Esophagus squamous epithelium (tissue), 5 donors: ENCODE measurements at regions not wholly inside any gene's neighbourhood (a gene's known extent, or its start where the extent isn't known, plus 50 kb on each side); places are given as distances from the start of the nearest gene placed in this dataset.

ENCODE experiments used
- DNase-seq: peaks from one replicate; lab custom pipeline; 2025; lab: John Stamatoyannopoulos, UW
- H3K27ac ChIP-seq, 4 donors: fragments of 200-600 bp; sonication (generic); one replicate each; pipeline ENCODE4 v1.5.1; 2016 to 2019; ENCODE audit warnings: mild to moderate bottlenecking in 1 of 4
- H3K27me3 ChIP-seq, 4 donors: fragments of 200-600 bp; sonication (generic); 1 replicate in 3 of 4; 2 replicates in 1 of 4; pipeline versions ENCODE4 v1.5.1 to v1.6.0; 2017 to 2021; ENCODE audit warnings: antibody characterized with exemption in 1 of 4
- H3K36me3 ChIP-seq, 3 donors: fragments of 200-600 bp; sonication (generic); one replicate each; pipeline ENCODE4 v1.5.1; 2016 to 2019
- H3K4me1 ChIP-seq, 3 donors: fragments of 200-600 bp; sonication (generic); one replicate each; pipeline ENCODE4 v1.5.1; 2017 to 2019
- H3K4me3 ChIP-seq, 4 donors: fragments of 200-600 bp; sonication (generic); 1 replicate in 3 of 4; 2 replicates in 1 of 4; pipeline ENCODE4 v1.5.1; 2016 to 2019; ENCODE audit warnings: mild to moderate bottlenecking in 2 of 4, moderate library complexity in 1 of 4
- H3K9me3 ChIP-seq, 3 donors: fragments of 200-600 bp; sonication (generic); one replicate each; pipeline ENCODE4 v1.5.1; 2016 to 2019
- CTCF ChIP-seq, 6 experiments: fragments of 450-650 bp in 4 of 6; fragments of 200-600 bp in 2 of 6; sonication (generic) in 2 of 6; IDR thresholded peaks; one replicate each; pipeline ENCODE4 v1.5.1; 2016 to 2019; ENCODE audit warnings: antibody characterized with exemption in 6 of 6, mild to moderate bottlenecking in 4 of 6, moderate library complexity in 4 of 6
- POLR2A ChIP-seq, 4 donors: fragments of 450-650 bp; IDR thresholded peaks; one replicate each; pipeline ENCODE4 v1.6.1; 2017; ENCODE audit warnings: antibody characterized with exemption in 4 of 4, mild to moderate bottlenecking in 4 of 4, moderate library complexity in 3 of 4
- WGBS, 2 donors: methylation state at CpG; one replicate each; pipeline ENCODE4 v1.1.5; 2018; 5-methylcytosine and 5-hydroxymethylcytosine counted together
- intact Hi-C: fragments of 100-400 bp; cut with DNase I; formaldehyde crosslinking; loops from one replicate; pipeline ENCODE4 v1.15.0; 2022
- donor health status: DM: yes; HTN: yes; CAD: no.

- DNase-seq = no peak
- H3K4me3 ChIP-seq = no peak overlapping the region
- peaks cover 0 to 11% (median 0%) of the 10 kb centered on the region in 4 donors for H3K27me3 ChIP-seq
- no peaks in the 10 kb centered on the region for H3K36me3 ChIP-seq
- H3K27ac ChIP-seq = peak overlapping the region in 1 of 4 donors; percentile 39
- WGBS, 2 donors = 52 to 70% methylated on average over 6 to 7 of the region's 7 CpGs
- no peak for TF ChIP-seq CTCF (IDR thresholded peaks at IDR 0.05)
- TF ChIP-seq POLR2A (IDR thresholded peaks at IDR 0.05) = no peak
- H3K4me1 ChIP-seq = no peaks in the 10 kb centered on the region
- intact Hi-C loops = no loop called here
- no peaks in the 10 kb centered on the region for H3K9me3 ChIP-seq
Observed at GRCh38 chr2:238988105-238988504, 140.2 kb downstream of the TWIST2 start.

GRCh38 chr2:238988752-238989151, 140.9 kb downstream of the TWIST2 start:
- no peak for DNase-seq
- Histone ChIP-seq H3K4me3 (no peak overlapping the region), H3K27ac (no peak overlapping the region), H3K4me1 (no peaks in the 10 kb centered on the region), H3K36me3 (no peaks in the 10 kb centered on the region), H3K9me3 (no peaks in the 10 kb centered on the region), H3K27me3 (peaks cover 0 to 11% (median 0%) of the 10 kb centered on the region in 4 donors)
- WGBS, 2 donors = no CpG with 5 or more reads among the region's 5 CpGs
- intact Hi-C loops = no loop called here
- no peak for TF ChIP-seq POLR2A (IDR thresholded peaks at IDR 0.05)
- no peak for TF ChIP-seq CTCF (IDR thresholded peaks at IDR 0.05)

- intact Hi-C loops = no loop called here
- no peak for DNase-seq
- TF ChIP-seq CTCF (IDR thresholded peaks at IDR 0.05) (no peak), POLR2A (IDR thresholded peaks at IDR 0.05) (no peak)
- WGBS, 2 donors = 85% methylated on average over 7 to 10 of the region's 10 CpGs
- Histone ChIP-seq H3K27me3 (peaks cover 0 to 11% (median 0%) of the 10 kb centered on the region in 4 donors), H3K4me3 (no peak overlapping the region), H3K36me3 (no peaks in the 10 kb centered on the region), H3K27ac (no peak overlapping the region), H3K4me1 (no peaks in the 10 kb centered on the region), H3K9me3 (peaks cover 0 to 6% (median 3%) of the 10 kb centered on the region in 3 donors)
Observed at GRCh38 chr2:238989484-238989883, 141.6 kb downstream of the TWIST2 start.

GRCh38 chr2:238994432-238994831, 146.5 kb downstream of the TWIST2 start:
- no peak for DNase-seq
- Histone ChIP-seq H3K9me3 (peaks cover 0 to 9% (median 5%) of the 10 kb centered on the region in 3 donors), H3K27ac (no peak overlapping the region), H3K36me3 (no peaks in the 10 kb centered on the region), H3K4me3 (no peak overlapping the region), H3K27me3 (no peaks in the 10 kb centered on the region), H3K4me1 (no peaks in the 10 kb centered on the region)
- 90 to 92% methylated on average over 3 of the region's 3 CpGs for WGBS, 2 donors
- intact Hi-C loops = no loop called here
- TF ChIP-seq POLR2A (IDR thresholded peaks at IDR 0.05) = no peak

- H3K27ac ChIP-seq = no peak overlapping the region
- 65 to 76% methylated on average over 3 of the region's 3 CpGs for WGBS, 2 donors
- intact Hi-C loops = no loop called here
- DNase-seq = no peak
- TF ChIP-seq POLR2A (IDR thresholded peaks at IDR 0.05) (no peak), CTCF (IDR thresholded peaks at IDR 0.05) (no peak)
- H3K36me3 ChIP-seq = no peaks in the 10 kb centered on the region
- no peak overlapping the region for H3K4me3 ChIP-seq
- peaks cover 0 to 9% (median 5%) of the 10 kb centered on the region in 3 donors for H3K9me3 ChIP-seq
- no peaks in the 10 kb centered on the region for H3K27me3 ChIP-seq
- H3K4me1 ChIP-seq = no peaks in the 10 kb centered on the region
Observed at GRCh38 chr2:238994876-238995275, 147.0 kb downstream of the TWIST2 start.

- TF ChIP-seq CTCF (IDR thresholded peaks at IDR 0.05) = no peak
- no peak for TF ChIP-seq POLR2A (IDR thresholded peaks at IDR 0.05)
- Histone ChIP-seq H3K9me3 (peaks cover 0 to 9% (median 5%) of the 10 kb centered on the region in 3 donors), H3K4me3 (no peak overlapping the region), H3K27me3 (no peaks in the 10 kb centered on the region), H3K27ac (no peak overlapping the region), H3K36me3 (no peaks in the 10 kb centered on the region), H3K4me1 (no peaks in the 10 kb centered on the region)
- intact Hi-C loops = no loop called here
- DNase-seq = no peak
- 53 to 67% methylated on average over 1 of the region's 1 CpG for WGBS, 2 donors
Observed at GRCh38 chr2:238995634-238996033, 147.7 kb downstream of the TWIST2 start.
